B cell (primary cell): ENCODE measurements at regions not wholly inside any gene's neighbourhood (a gene's known extent, or its start where the extent isn't known, plus 50 kb on each side); places are given as distances from the start of the nearest gene placed in this dataset.

Source experiments
- CTCF ChIP-seq: fragments of 200-600 bp; IDR thresholded peaks from one replicate; pipeline ENCODE4 v1.8.0; 2022; ENCODE audit warnings: antibody characterized with exemption, mild to moderate bottlenecking
- EZH2 ChIP-seq: IDR thresholded peaks from 2 replicates; pipeline ENCODE4 v1.6.1; 2012; ENCODE audit warnings: borderline replicate concordance, low read depth, mild to moderate bottlenecking, moderate library complexity, low read length; ENCODE audit not compliant: insufficient read depth, poor library complexity, severe bottlenecking

- TF ChIP-seq CTCF (no peak), EZH2 (no peak)
These were observed 158.1 kb upstream of the ZNF217 start for GRCh38 chr20:53751620-53752318.
